ENCODE measurements at regions not wholly inside any gene's neighbourhood (a gene's known extent, or its start where the extent isn't known, plus 50 kb on each side); places are given as distances from the start of the nearest gene placed in this dataset.
A peak's percentile ranks its signal among the peaks of the same experiment; 100 is the strongest.

GRCh38 chr2:206368484-206368883 lies 74.8 kb upstream of the ADAM23 start:
- no peak for DNase-seq

GRCh38 chr2:206368933-206369569 lies 74.3 kb upstream of the ADAM23 start:
- DNase-seq: no peak

DNA sequence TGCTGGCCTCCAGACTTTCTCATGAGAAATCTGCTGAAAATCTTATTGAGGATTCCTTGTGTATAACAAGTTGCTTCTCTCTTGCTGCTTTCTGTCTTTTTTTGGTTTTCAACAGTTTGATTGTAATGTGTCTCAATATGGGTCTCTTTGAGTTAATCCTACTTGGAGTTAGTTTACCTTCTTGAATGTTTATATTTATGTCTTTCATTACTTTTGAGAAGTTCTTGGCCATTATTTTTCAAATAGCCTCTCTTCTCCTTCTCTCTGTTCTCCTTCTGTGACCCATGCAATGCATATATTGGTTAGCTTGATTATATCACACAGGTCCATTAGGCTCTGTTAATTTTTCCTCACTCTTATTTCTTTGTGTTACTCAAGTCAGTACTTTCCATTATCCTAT lies 67.4 kb upstream of the ADAM23 start:
- DNase-seq: no peak

DNA sequence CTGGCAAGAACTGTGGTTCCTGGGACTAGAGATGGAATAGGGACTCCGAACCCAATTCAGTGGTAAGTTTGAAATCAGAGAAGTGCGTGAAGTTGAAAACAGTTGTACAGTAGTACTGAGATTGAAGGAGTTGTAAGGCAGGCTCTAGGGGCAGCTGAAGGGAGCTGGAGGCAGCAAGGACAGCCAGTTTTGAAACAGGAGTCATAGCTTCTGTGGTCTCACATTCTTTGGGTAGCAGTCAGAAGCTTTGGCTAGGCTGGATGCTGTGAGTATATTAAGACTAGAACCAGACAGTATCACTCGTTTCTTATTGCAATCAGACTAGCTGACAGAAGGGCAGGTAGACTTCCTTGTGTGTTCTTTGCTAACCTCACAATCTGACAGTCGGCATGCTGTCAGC lies 64.5 kb upstream of the ADAM23 start:
- DNase-seq: no peak

DNA sequence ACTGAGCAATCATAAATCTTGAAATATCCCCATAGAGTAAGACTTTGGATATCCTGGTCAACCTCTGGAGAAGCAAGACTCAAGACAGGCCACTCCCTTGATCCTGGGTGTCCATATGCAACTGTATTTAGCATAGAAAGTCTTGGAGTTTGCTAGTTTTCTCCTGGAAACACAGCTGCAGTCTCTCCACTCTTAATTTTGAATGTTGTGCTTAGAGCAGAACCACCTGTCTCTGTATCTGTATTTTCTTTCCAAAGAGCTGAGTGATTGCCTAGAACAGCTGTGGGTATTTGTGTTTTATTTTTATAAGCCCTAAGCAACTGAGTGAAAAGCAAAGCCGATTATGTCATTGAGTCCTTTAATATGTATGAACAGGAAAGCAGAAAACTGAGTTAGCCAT lies 64.1 kb upstream of the ADAM23 start:
- DNase-seq: no peak

DNA sequence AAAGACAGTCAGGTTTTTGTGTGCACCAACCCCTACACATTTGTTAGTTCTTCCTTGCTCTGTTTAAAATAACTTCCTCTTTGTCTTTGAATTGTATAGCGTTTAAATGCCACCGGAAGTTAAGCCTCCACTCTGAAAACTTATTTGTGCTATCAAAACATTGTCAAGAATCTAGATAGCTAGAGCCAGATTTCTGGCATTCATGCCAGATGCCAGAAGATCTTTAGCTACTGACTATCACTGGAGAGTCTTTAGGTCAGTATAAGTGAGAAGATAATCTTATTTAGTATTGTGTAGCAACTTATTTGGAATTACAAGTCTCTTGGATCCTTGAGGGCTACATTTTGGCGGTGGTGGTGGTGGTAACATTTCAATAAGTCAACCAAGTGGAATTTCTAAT lies 63.4 kb upstream of the ADAM23 start:
- no peak for DNase-seq

- DNase-seq: no peak
Measured at GRCh38 chr2:206381881-206382280, 61.5 kb upstream of the ADAM23 start.

DNA sequence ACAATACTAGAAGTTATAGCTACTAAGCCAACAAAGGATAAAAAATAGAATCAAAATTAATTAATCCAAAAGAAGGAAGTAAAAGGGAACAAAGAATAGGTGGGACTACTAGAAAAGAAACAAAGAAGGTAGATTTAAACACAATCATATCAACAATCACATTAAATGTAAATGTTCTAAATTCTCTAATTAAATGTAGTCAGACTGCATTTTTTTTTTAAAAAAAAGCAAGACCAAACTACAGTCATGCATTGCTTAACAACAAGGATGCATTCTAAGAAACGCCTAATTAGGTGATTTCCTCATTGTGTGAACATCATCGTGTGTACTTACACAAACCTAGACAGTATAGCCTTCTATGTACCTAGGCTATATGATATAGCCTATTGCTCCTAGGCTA lies 59.7 kb upstream of the ADAM23 start:
- no peak for DNase-seq

- DNase-seq: no peak
Measured at GRCh38 chr2:206387808-206388207, 55.5 kb upstream of the ADAM23 start.

DNA sequence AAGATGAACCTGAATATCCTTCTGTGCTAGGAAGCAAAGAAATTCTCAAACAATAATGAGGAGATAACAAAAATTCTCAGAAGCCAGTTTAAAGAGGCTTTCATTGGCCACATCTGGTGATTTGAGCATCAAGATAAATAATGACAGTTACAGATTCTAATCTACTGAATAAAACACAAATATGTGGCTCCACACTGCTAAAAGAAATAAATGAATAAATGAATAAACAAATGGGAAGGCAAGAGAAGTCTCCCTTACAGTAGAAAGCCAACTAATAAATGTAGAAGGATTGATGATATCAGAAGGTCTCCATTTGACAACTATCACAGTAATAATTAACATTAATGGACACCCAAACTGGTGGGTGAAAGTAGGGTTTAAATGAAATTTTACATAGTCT lies 54.6 kb upstream of the ADAM23 start:
- DNase-seq: no peak

GRCh38 chr2:206389164-206389563 lies 54.2 kb upstream of the ADAM23 start:
- DNase-seq: no peak

- no peak for DNase-seq
Measured at GRCh38 chr2:206390181-206390580, 53.2 kb upstream of the ADAM23 start.

DNA sequence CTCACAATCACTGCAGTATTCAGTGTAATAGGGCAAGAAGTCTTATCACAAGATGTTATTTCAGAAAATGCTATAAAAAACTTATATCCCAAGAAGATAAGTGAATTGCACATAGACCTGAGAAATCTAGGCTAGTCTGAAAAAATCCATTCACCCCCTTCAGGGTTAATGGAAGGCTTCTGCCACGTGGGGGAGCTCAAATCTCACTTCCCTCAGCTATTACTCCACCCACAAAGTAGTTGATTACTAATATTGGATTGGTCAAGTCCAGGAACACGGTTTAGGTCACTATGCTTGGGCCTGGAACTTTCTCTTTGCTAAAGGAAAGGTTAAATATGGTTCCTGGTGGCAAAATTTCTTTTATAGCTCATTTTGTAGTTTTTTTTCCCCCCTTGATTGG lies 51.2 kb upstream of the ADAM23 start:
- DNase-seq: peak; percentile 40 to 41
